ENCODE measurements at regions not wholly inside any gene's neighbourhood (a gene's known extent, or its start where the extent isn't known, plus 50 kb on each side); places are given as distances from the start of the nearest gene placed in this dataset.
A peak's percentile ranks its signal among the peaks of the same experiment; 100 is the strongest.

DNA sequence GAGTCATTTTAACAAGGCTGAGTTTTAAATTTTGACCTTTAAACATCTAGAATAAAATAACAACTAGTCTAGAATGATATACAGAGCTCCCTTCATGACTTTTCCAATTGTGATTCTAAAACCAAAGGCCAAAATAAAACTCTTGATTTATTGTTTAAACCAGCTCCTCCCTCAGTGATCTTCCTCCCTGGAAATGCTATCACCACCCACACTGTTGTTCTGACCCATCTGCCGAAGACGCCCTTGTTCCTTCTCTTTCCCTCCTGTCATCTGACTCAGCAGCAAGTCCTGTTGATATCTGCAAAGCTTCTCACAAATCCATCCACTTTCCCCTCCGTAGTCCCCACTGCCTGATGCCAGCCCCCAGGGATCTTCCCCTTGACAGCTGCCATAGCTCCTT, 231.6 kb upstream of the DYNLRB2 start:
- no peaks in the 10 kb centered on the region for H3K9me3 ChIP-seq
- TF ChIP-seq, protein P1, sequence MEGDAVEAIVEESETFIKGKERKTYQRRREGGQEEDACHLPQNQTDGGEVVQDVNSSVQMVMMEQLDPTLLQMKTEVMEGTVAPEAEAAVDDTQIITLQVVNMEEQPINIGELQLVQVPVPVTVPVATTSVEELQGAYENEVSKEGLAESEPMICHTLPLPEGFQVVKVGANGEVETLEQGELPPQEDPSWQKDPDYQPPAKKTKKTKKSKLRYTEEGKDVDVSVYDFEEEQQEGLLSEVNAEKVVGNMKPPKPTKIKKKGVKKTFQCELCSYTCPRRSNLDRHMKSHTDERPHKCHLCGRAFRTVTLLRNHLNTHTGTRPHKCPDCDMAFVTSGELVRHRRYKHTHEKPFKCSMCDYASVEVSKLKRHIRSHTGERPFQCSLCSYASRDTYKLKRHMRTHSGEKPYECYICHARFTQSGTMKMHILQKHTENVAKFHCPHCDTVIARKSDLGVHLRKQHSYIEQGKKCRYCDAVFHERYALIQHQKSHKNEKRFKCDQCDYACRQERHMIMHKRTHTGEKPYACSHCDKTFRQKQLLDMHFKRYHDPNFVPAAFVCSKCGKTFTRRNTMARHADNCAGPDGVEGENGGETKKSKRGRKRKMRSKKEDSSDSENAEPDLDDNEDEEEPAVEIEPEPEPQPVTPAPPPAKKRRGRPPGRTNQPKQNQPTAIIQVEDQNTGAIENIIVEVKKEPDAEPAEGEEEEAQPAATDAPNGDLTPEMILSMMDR (IDR thresholded peaks at IDR 0.05): no peak
- no peak for TF ChIP-seq POLR2AphosphoS5 (IDR thresholded peaks at IDR 0.05)
- no peak for TF ChIP-seq POLR2A (IDR thresholded peaks at IDR 0.05)
- TF ChIP-seq EP300 (IDR thresholded peaks at IDR 0.05): no peak
- no peaks in the 10 kb centered on the region for H3K27me3 ChIP-seq
- no peaks in the 10 kb centered on the region for H3K36me3 ChIP-seq
- H3K4me1 ChIP-seq: no peaks in the 10 kb centered on the region
- intact Hi-C loops (cut with DNase I; ENCODE audit: low total_unique reads): no loop called here
- no peak for DNase-seq
- no peak overlapping the region for H3K4me3 ChIP-seq
- 70 to 85% (median 82%) methylated on average over 3 of the region's 3 CpGs for WGBS, 5 donors
- no peak overlapping the region for H3K27ac ChIP-seq

DNA sequence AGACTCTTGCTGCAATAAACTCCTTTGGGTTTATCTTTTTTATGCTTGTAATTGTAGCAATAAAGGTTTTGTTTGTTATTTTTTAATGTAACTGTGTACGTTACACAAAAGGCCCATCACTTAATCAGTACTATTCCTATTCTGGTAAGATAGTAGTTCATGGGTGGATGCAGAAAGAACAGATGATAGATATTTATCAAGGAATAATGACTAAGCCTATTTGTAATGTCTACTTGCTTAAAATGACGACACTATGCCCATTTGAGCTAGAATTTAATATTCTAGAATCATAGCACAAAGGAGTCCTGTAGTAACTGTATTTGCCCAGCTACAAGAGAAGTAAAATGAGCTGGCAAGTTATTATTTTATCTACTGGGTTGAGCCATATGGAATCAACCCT, 235.4 kb upstream of the DYNLRB2 start:
- WGBS, 5 donors: 81 to 87% (median 85%) methylated on average over 2 of the region's 2 CpGs
- intact Hi-C loops (cut with DNase I; ENCODE audit: low total_unique reads): no loop called here
- TF ChIP-seq POLR2AphosphoS5 (IDR thresholded peaks at IDR 0.05): no peak
- TF ChIP-seq POLR2A (IDR thresholded peaks at IDR 0.05): no peak
- no peak for TF ChIP-seq EP300 (IDR thresholded peaks at IDR 0.05)
- TF ChIP-seq, protein P1 (IDR thresholded peaks at IDR 0.05): no peak

DNA sequence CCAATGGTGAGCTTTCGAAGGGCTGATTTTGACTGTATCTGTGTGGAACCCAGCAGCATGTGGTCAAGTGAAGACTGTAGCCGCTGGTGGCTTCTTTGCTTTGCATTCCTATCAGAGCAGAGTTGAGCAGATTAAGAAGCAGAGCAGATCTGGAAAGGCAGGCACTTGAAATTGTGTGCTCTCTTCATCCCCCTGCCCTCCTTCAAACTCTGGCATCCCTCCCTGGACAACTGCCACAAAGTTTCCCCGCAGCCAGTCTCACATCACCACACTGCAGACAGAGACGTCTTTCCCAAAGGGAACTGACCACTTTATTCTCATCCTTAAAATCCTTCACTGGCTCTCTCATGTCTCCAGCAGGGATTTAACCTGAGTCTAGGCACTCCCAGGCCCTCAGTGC, 237.1 kb upstream of the DYNLRB2 start:
- no peak for TF ChIP-seq EP300 (IDR thresholded peaks at IDR 0.05)
- no peak for TF ChIP-seq POLR2A (IDR thresholded peaks at IDR 0.05)
- TF ChIP-seq POLR2AphosphoS5 (IDR thresholded peaks at IDR 0.05): no peak
- TF ChIP-seq, protein P1 (IDR thresholded peaks at IDR 0.05): no peak
- Histone ChIP-seq H3K4me1 (peaks cover 6 to 26% (median 16%) of the 10 kb centered on the region in 4 donors), H3K36me3 (no peaks in the 10 kb centered on the region), H3K27ac (no peak overlapping the region), H3K4me3 (no peak overlapping the region), H3K9me3 (no peaks in the 10 kb centered on the region), H3K27me3 (no peaks in the 10 kb centered on the region)
- peak in 1 of 2 donors; percentile 37 for DNase-seq
- intact Hi-C loops (cut with DNase I; ENCODE audit: low total_unique reads): no loop called here
- 43 to 71% (median 54%) methylated on average over 4 of the region's 4 CpGs for WGBS, 5 donors

More for the DNA sequence above, 235.4 kb upstream of the DYNLRB2 start:
- no peak overlapping the region for H3K4me3 ChIP-seq
- H3K27ac ChIP-seq: no peak overlapping the region
- DNase-seq: no peak
- H3K36me3 ChIP-seq: no peaks in the 10 kb centered on the region
- no peaks in the 10 kb centered on the region for H3K9me3 ChIP-seq
- H3K27me3 ChIP-seq: no peaks in the 10 kb centered on the region
- peaks cover 0 to 9% (median 0%) of the 10 kb centered on the region in 4 donors for H3K4me1 ChIP-seq

DNA sequence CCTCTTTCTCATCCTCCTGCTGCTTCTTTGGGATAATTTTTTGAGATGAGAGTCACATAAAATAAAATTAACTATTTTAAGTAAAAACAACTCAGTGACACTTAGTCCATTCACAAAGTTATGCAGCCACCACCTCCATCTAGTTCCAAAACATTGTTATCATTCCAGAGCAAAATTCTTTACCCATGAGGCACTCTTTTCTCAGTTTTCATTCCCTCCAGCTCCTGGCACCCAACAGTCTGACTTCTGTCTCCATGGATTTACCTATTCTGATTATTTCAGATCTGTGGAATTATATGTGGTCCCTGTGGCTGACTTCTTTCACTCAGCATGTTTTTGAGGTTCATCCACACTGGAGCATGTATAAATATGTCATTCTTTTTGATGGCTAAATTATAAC, 239.9 kb upstream of the DYNLRB2 start:
- DNase-seq: no peak
- intact Hi-C loops (cut with DNase I; ENCODE audit: low total_unique reads): no loop called here
- H3K36me3 ChIP-seq: no peaks in the 10 kb centered on the region
- no peaks in the 10 kb centered on the region for H3K27me3 ChIP-seq
- H3K9me3 ChIP-seq: no peaks in the 10 kb centered on the region
- no peak overlapping the region for H3K27ac ChIP-seq
- H3K4me3 ChIP-seq: no peak overlapping the region
- TF ChIP-seq POLR2AphosphoS5 (IDR thresholded peaks at IDR 0.05): no peak
- TF ChIP-seq EP300 (IDR thresholded peaks at IDR 0.05): no peak
- TF ChIP-seq POLR2A (IDR thresholded peaks at IDR 0.05): no peak
- TF ChIP-seq, protein P1 (IDR thresholded peaks at IDR 0.05): no peak
- H3K4me1 ChIP-seq: peaks cover 6 to 34% (median 18%) of the 10 kb centered on the region in 4 donors
